ENCODE measurements at regions not wholly inside any gene's neighbourhood (a gene's known extent, or its start where the extent isn't known, plus 50 kb on each side); places are given as distances from the start of the nearest gene placed in this dataset.

DNA sequence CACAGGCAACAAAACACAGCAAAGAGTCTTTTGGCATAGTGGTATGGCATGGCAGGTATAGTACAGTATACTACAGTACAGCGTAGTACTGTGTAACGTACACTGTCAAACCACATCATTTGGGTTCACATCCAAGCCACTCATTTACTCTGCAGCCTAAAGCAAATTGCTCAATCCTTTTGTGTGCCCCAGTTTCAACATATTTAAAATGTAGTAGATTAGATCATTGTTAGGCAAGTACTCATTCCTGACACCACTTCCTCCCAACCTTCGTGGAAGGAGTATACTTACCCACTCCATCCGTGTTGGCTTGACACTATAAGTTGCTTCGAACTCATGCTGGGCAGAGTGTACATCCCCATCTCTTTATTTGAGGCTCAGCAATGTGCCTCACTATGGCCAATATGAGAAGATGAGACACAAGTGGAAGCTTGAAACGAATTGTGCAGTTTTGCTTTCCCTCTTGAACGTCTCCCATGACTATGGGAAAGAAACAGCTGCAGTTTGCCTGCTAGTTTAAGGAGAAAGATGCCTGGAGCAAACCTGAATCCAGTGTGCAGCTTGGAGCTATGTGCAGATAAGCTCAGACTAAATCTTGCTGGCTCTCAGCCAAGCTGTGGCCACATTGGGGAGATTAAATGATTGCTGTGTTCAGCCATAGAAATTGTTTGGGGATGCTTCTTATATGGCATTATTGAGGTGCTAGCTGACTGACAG is 85.7 kb upstream of the TBL1X start:
- H3K4ac ChIP-seq (ENCODE audit: low read depth, low read length): no peak overlapping the region
- TF ChIP-seq RCOR1 (IDR thresholded peaks at IDR 0.05; ENCODE audit: insufficient replicate concordance, low read length) (no peak), CEBPB (IDR thresholded peaks at IDR 0.05; ENCODE audit: low read depth, low read length) (peak; percentile 79)
- DNase-seq: peak; percentile 52

More for the DNA sequence above, 85.7 kb upstream of the TBL1X start:
- Histone ChIP-seq H3K9me3 (ENCODE audit: control insufficient read depth, insufficient read depth, low read length) (0 out of 2 replicates have a peak, but pooled peaks cover 3% of the 10 kb centered on the region), H4K91ac (ENCODE audit: insufficient read depth, low read depth, low read length) (no peak overlapping the region; the same call in 1 of the 2 replicates), H3K36me3 (ENCODE audit: control insufficient read depth, insufficient read depth, low read length) (no peaks in the 10 kb centered on the region), H3K27ac (ENCODE audit: insufficient read depth, low read length) (no peak overlapping the region), H4K20me1 (ENCODE audit: insufficient read depth, low read length) (no peaks in the 10 kb centered on the region), H4K8ac (ENCODE audit: low read depth in 2 of 2, low read length in 2 of 2) (no peak overlapping the region), H3K9me1 (ENCODE audit: insufficient read depth, low read length) (0 out of 2 replicates have a peak, but pooled peaks cover 3% of the 10 kb centered on the region), H3K4me1 (ENCODE audit: control insufficient read depth, insufficient read depth, low read length) (peaks cover 5% of the 10 kb centered on the region), H3K18ac (ENCODE audit: low read depth, low read length) (peak overlapping the region; percentile 29; the same call in 1 of the 2 replicates), H2AK5ac (ENCODE audit: low read depth, low read length) (0 out of 2 replicates have a peak overlapping the region, but pooled peaks have one; percentile 1), H4K5ac (ENCODE audit: low read depth, low read length) (no peak overlapping the region), H3K4me3 (ENCODE audit: insufficient read depth, low read depth, low read length) (no peak overlapping the region), H3K4me2 (ENCODE audit: low read depth, low read length) (no peak overlapping the region), H3K56ac (ENCODE audit: extremely low read depth, insufficient read depth, low read length) (no peak overlapping the region), H3K27me3 (ENCODE audit: control insufficient read depth, insufficient read depth, low read length) (no peaks in the 10 kb centered on the region; the same call in 1 of the 2 replicates), H2BK5ac (ENCODE audit: low read depth, low read length, poor library complexity, severe bottlenecking) (no peak overlapping the region), H2AFZ (replicated peaks; ENCODE audit: low read length, poor library complexity) (no peak overlapping the region), H3K23ac (ENCODE audit: low read depth, low read length) (no peak overlapping the region), H2BK20ac (ENCODE audit: low read depth, low read length) (no peak overlapping the region), H2BK120ac (ENCODE audit: low read depth, low read length) (no peak overlapping the region), H2BK15ac (ENCODE audit: low read depth, low read length) (no peak overlapping the region), H3K14ac (replicated peaks; ENCODE audit: low read depth, low read length) (no peak overlapping the region), H3K9ac (ENCODE audit: low read depth, low read length) (no peak overlapping the region), H2AK9ac (replicated peaks; ENCODE audit: low read depth, low read length, poor library complexity) (no peak overlapping the region), H3K79me1 (ENCODE audit: low read depth in 1 of 2, low read length in 2 of 2) (no peaks in the 10 kb centered on the region; a peak in 1 of 4 replicates)
- in situ Hi-C loops (cut with MboI; ENCODE audit: low sequenced_read_pairs) (no loop called here), dilution Hi-C loops (cut with HindIII; ENCODE audit: low sequenced_read_pairs, unreplicated experiment) (no loop called here), intact Hi-C loops (cut with micrococcal nuclease) (no loop called here)
- ChIA-PET CTCF (no interaction called here), POLR2A (ENCODE audit: unreplicated experiment) (no interaction called here)
- no TSS peak for BruUV-seq (replicated peaks)
- ATAC-seq (ENCODE audit: low read depth): peak; percentile 54
- 58% methylated on average over 2 of the region's 7 CpGs; no CpG with 5 or more reads in 1 of the 2 experiments for WGBS, 2 experiments (ENCODE audit: extremely low coverage in 2 of 2, insufficient read length in 1 of 2)

Data from IMR-90 (cell line).